Esophagus squamous epithelium (tissue), 4 donors: ENCODE measurements at regions not wholly inside any gene's neighbourhood (a gene's known extent, or its start where the extent isn't known, plus 50 kb on each side); places are given as distances from the start of the nearest gene placed in this dataset.

ENCODE experiments used
- POLR2A ChIP-seq, 4 donors: fragments of 450-650 bp; IDR thresholded peaks; one replicate each; pipeline ENCODE4 v1.6.1; 2017; ENCODE audit warnings: antibody characterized with exemption in 4 of 4, mild to moderate bottlenecking in 4 of 4, moderate library complexity in 3 of 4
- TF ChIP-seq, protein P1 (sequence below), 6 experiments: fragments of 450-650 bp in 4 of 6; fragments of 200-600 bp in 2 of 6; sonication (generic) in 2 of 6; IDR thresholded peaks; one replicate each; pipeline ENCODE4 v1.5.1; 2016 to 2019; ENCODE audit warnings: antibody characterized with exemption in 6 of 6, mild to moderate bottlenecking in 4 of 6, moderate library complexity in 4 of 6

- TF ChIP-seq, protein P1, sequence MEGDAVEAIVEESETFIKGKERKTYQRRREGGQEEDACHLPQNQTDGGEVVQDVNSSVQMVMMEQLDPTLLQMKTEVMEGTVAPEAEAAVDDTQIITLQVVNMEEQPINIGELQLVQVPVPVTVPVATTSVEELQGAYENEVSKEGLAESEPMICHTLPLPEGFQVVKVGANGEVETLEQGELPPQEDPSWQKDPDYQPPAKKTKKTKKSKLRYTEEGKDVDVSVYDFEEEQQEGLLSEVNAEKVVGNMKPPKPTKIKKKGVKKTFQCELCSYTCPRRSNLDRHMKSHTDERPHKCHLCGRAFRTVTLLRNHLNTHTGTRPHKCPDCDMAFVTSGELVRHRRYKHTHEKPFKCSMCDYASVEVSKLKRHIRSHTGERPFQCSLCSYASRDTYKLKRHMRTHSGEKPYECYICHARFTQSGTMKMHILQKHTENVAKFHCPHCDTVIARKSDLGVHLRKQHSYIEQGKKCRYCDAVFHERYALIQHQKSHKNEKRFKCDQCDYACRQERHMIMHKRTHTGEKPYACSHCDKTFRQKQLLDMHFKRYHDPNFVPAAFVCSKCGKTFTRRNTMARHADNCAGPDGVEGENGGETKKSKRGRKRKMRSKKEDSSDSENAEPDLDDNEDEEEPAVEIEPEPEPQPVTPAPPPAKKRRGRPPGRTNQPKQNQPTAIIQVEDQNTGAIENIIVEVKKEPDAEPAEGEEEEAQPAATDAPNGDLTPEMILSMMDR (IDR thresholded peaks at IDR 0.05), result no peak
- TF ChIP-seq POLR2A (IDR thresholded peaks at IDR 0.05), result no peak
These were observed 324.7 kb downstream of the RPS24 start for GRCh38 chr10:78358351-78358750.
